Cerebellar cortex (tissue), 1 donor: ENCODE measurements at regions not wholly inside any gene's neighbourhood (a gene's known extent, or its start where the extent isn't known, plus 50 kb on each side); places are given as distances from the start of the nearest gene placed in this dataset.

Source experiments
- DNase-seq: peaks from one replicate; pipeline ENCODE4 v3.0.0-alpha.2; 2015; ENCODE audit warnings: low spot score

- DNase-seq: no peak
These were observed 364.7 kb upstream of the DYNLRB2 start for GRCh38 chr16:80176114-80176513.

DNA sequence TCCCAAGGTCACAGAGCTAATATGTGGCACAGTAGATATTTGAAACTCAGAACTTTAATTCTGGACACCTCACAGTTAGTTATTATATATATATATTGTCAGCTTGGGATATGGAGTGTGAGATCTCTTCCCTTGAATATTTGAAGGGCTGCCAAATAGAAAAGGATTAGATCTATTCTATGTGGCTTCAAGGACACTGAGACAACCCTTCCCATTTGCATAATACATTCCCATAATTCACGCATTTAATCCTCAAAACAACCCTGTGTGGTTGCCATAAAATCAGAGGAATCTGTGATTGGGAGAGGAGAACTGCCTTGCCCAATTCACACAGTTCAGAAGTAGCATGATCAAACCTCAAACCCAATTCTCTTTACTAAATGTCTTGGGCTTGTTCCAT lies 365.8 kb upstream of the DYNLRB2 start:
- DNase-seq: no peak

- no peak for DNase-seq
These were observed 366.4 kb upstream of the DYNLRB2 start for GRCh38 chr16:80174416-80174815.

DNA sequence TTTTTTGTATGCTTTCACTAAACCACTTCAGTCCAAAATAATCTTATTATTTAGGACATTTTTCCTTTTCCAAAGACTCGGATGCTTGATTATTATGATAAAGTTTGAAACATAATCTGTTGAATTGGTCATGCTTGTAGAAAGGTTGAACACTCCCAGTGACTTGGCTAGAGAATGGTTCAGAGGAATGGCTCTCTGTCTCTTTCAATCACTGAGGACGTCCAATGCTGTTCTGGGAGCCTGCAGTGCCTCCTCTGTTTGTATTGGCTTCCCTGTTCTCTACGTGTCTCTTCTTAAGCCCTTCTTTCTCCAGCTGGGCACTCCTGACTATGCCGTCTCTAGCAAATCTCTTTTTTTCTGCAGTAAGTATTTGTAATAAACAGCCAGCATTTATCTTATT lies 369.0 kb upstream of the DYNLRB2 start:
- no peak for DNase-seq

- no peak for DNase-seq
These were observed 369.6 kb upstream of the DYNLRB2 start for GRCh38 chr16:80171199-80171598.

GRCh38 chr16:80167657-80168390 lies 373.0 kb upstream of the DYNLRB2 start:
- no peak for DNase-seq

DNA sequence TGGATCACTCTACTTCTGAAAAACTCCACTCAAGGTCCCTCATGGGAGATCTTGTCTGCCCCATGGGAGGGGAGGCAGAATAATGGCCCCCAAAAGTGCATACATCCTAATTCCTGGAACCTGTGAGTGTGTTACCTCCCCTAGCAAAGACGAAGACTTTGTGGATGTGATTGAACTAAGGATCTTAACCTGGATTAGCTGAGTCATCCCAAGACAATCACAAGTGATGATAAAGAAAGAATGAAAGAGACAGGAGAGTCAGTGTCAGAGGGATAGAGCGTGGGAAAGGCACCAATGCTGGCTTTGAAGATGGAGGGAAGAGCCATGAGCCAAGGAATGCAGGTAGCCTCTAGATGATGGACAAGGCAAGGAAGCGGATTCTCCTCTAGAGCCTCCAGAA lies 374.7 kb upstream of the DYNLRB2 start:
- no peak for DNase-seq

- DNase-seq: no peak
These were observed 375.7 kb upstream of the DYNLRB2 start for GRCh38 chr16:80164966-80165550.

DNA sequence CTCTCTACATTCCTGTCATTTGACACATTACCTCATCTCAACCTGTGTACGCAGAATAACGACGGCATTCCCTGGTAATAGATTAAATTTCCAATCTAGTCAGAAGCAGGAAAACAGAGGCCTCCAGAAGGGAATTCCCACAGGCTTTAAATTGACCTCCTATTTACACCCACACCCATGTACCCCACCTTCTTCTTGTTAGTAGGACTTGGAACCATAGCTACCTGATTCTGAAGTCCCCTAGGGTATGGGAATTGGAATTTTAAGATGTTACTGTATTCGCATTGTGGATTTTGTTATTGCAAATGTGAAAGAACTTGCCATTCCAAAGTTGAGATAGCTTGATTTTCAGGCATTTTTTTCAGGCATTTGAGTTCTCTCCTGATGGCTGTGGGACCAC lies 377.5 kb upstream of the DYNLRB2 start:
- DNase-seq: no peak

DNA sequence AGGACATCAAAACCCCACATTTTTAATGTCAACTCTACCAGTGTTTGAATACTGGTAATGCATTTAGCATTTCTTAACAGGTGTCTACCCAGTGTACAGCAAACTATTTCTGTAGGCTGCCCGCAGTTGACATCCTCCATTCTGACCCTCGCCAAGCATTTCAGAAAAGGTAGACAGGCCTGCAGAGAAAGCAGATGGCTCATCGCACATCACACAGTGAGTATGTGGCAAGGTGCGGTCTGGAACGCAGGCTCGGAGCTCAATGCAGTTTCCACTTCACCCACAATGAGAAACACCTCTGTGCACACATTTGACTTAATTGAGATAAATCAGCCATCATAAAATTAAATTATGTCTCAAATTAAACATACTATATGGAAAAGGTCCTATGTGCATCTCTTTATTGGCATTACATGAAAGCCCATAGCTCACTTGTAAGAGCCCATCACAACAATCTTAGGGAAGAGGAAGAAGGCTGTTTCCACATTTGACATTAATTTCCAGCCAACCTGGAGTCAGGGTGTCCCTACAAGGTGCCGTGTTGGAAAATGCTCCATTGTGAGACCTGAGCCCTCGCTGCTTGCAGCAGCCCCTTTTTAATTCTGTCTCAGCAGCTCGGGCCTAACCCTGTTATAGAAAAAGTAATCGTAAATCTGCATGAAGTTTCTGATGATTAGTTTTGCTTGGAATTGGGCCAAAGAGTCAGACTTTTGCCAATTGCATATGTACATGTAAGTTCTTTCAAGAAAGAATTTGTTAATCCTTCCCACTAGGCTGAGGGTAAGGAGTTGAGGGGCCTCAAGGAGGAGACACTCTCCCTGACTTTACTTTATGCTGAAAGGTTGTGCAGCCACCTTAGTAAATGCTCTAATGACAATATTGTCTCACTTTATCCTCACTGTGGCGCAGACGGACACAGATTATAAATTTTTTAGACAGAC lies 378.7 kb upstream of the DYNLRB2 start:
- DNase-seq: peak; percentile 74

- no peak for DNase-seq
These were observed 382.0 kb upstream of the DYNLRB2 start for GRCh38 chr16:80158766-80159165.

DNA sequence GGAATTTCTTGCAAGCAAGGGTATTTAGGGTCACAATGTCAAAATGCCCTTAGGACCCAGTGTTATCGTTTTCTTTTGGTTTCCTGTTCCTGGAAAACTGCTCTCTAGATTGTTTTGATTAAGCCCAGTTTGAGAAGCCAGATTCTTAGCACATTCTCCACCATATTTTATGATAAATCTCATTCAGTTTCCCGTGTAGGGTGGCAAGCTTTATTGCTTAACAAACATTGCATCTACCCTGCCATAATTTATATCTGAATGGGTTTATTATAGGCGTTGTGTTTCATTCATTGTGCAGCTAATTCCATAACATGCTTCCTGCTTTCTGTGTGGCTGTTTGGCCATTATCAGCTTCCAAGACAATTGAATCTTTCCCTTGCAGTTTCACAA lies 389.1 kb upstream of the DYNLRB2 start:
- DNase-seq: no peak

- DNase-seq: no peak
These were observed 389.6 kb upstream of the DYNLRB2 start for GRCh38 chr16:80150978-80151721.

DNA sequence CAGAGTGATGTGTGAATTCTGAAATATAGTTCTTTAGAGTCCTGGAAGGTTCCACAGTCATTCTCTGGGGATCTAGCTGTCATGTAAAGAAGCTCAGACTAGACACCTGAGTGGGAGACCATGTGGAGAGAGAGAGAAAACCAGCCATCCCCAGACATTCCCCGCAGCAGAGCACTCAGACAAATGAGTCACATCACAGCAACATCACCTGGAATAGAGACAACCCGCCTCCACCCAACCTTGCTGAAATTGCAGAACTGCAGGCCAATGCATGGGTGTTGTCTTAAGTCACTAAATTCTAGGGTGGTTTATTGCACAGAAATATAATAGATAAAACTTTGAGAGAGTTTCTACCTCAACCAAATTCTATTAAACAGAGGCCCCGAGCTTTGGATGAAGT lies 392.0 kb upstream of the DYNLRB2 start:
- no peak for DNase-seq

DNA sequence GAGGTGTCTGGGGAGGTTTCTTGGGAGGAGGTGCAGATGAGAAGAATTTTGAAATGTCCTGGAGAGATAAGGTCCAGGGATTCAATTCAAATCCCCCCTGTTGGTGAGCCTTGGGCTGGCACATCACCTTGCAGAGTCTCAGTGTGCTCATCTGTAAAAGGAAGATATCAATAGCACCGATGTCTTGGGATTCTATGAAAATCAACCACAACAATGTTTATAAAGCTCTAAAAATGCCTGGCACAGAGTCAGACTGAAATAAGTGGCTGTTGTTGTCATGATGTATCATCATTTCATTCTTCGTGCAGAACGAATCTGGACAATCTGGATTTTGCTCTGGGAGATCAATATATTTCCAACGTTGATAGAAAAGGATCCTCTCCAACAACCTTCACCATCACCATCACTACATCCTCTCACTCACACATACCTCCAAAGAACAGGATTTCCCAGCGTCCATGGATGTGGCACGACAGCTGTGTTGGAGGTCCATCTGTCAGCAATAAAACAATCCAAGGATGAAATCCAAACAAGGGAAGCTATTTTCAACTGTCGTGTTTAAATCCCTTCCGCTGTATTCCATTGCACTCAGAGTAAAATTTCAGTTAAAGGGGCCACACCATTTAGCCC lies 393.7 kb upstream of the DYNLRB2 start:
- DNase-seq: peak; percentile 3

DNA sequence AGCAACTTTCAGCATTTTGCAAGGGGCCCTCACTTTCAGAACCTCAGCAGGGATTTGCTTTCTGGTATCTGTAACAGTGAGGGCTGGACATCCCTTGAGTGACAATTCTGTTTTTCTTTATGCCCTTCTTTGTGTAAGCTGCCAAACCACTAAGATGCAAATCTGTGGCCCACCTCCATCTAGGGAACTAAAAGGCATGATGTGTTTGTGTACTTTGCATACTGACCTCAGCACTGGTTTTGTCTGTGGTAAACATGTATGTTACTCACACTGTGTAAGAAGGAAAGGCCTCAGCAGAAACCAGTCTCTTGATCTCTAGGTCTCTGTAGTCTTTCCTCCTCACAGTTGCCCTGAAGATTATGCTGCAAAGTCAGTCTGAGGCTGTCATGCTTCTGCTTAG lies 396.6 kb upstream of the DYNLRB2 start:
- DNase-seq: no peak

DNA sequence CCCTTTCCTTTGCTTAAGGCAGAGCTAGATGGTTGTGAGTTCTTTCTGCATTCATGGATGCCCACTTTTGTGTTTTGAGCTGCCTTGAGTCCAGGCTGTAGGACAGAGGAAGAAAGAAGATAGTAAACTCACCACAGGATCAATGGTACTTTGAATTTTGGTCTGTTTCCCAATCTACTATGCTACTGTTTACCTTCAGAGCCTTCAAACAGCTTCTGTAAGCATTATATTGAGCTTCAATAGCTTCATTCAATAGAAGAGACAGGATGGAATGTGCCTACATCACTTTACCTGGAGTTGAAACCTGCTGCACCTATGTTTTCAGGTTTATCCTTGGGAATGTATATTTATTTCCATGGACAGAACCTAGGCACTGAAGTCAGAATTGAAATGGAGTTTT lies 397.9 kb upstream of the DYNLRB2 start:
- no peak for DNase-seq

DNA sequence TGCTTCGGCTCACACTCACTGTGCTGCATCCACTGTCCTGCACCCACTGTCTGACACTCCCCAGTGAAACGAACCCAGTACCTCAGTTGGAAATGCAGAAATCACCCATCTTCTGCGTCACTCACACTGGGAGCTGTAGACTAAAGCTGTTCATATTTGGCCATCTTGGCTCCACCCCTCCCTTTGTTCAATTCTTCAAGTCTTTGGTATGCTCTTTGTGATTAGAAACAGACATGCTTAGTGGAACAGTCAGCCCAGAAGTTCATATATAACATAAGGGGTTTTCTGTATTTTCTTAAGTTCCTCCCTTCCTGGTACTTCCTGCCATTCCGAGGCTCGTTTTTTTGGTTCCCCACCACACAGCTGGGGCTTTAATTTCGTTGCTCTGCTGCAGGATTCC lies 398.5 kb upstream of the DYNLRB2 start:
- no peak for DNase-seq

DNA sequence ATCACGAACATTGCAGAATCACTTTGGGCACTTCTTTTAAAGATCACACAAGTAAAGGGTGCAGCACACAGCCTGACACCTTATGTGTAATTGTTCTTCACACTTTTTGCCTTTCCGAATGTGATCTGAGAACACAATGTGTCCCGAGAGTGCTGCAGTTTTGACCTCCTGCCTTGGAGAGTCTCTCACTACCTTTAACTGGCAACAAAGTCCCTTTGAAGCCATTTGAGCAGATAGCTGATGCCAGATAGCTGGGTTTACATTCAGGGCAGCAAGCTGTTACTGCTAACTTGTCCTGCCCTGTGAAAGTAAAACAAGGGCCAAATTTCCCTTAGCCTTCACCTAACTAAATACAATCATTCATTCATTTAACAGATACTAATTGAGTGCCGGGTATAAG lies 411.0 kb upstream of the DYNLRB2 start:
- no peak for DNase-seq

DNA sequence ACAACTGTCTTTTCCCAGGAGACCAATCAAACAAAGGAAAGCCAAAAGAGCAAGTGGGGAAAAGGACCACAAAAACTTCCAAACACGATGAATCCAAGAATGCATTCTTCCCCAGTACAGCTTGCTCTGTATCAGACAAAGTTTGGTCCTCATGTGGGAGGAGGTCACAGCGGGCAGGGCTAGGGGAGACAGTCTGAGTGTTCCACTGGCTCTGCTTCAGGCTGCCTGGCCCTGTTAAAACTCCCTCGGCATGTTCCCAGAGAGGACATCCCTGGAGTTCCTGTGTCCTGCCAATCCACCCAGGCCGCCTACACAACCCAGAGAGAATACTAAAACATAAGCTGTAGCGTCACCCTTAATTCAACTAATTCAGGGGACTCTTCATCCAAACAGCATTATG lies 415.1 kb upstream of the DYNLRB2 start:
- DNase-seq: no peak

GRCh38 chr16:80123189-80123588 lies 417.6 kb upstream of the DYNLRB2 start:
- no peak for DNase-seq

DNA sequence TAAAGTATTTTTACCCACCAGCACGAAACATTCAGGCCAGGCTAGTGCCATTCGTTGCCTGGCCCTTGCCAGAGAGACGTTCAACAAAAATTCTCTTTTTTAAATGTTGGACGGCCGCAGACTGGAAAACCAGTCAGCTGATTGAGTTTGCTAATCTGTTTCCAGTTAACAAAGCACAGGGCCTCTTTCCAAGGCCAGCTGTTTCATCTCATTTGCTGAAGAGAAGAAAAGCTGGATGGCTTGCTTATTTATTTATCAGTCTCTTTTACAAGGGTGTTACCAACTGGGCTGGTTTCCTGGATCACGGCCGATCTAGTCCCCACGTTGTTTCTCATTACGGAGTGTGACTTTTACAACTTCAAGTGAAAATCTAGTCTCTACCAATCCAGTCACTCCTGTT lies 418.7 kb upstream of the DYNLRB2 start:
- DNase-seq: no peak
